Cardiac muscle cell (in vitro differentiated cells and primary cell): ENCODE measurements at regions not wholly inside any gene's neighbourhood (a gene's known extent, or its start where the extent isn't known, plus 50 kb on each side); places are given as distances from the start of the nearest gene placed in this dataset.
A peak's percentile ranks its signal among the peaks of the same experiment; 100 is the strongest.

Source experiments
- DNase-seq, 2 donors: peaks; one replicate each; pipeline versions ENCODE4 v3.0.0 to v3.0.0-alpha.2; 2010 to 2017; ENCODE audit warnings: low read depth in 1 of 2, low spot score in 1 of 2
- H3K27ac ChIP-seq: fragments of 200-600 bp; sonication (generic); 2 replicates; pipeline ENCODE4 v1.5.1; 2016
- H3K27me3 ChIP-seq: fragments of 200-600 bp; sonication (generic); 2 replicates; pipeline ENCODE4 v1.6.0; 2016; ENCODE audit warnings: control low read depth
- H3K36me3 ChIP-seq: fragments of 200-600 bp; sonication (generic); 2 replicates; pipeline ENCODE4 v1.5.1; 2016; ENCODE audit warnings: control low read depth
- H3K4me1 ChIP-seq: fragments of 200-600 bp; sonication (generic); 2 replicates; pipeline ENCODE4 v1.8.1; 2017; ENCODE audit warnings: low read depth, mild to moderate bottlenecking, mixed run types
- H3K4me3 ChIP-seq: fragments of 200-600 bp; sonication (generic); 2 replicates; pipeline ENCODE4 v1.5.1; 2016; ENCODE audit warnings: mild to moderate bottlenecking
- H3K9me3 ChIP-seq: fragments of 200-600 bp; sonication (generic); 2 replicates; pipeline ENCODE4 v1.5.1; 2017; ENCODE audit warnings: low read depth, mild to moderate bottlenecking, control low read depth
- TF ChIP-seq, protein P1 (sequence below): IDR thresholded peaks from 2 replicates; pipeline ENCODE4 v1.5.1; 2012; ENCODE audit warnings: low read depth, mild to moderate bottlenecking, low read length

DNA sequence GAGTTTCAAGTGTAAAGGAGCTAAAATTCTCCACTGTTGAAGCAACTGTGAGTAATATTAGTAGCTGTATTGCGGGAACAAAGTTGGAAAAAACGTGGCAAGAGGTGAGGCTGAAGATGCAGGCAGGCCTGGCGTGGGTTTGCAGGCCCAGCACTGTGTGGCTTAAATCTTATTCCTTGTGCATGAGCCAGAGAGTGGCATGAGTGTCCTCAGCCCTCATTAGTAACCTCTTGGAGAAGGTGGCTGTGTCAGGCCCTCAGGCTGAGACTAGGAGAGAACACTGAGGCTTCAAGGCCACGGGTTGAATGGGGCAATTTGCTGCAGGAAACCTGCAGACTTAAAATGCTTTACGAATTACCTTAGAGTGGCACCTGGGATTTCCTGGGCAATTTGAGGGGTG lies 372.7 kb upstream of the CITED2 start:
- DNase-seq, result no peak
- H3K4me3 ChIP-seq, result no peak overlapping the region
- H3K27ac ChIP-seq, result peak overlapping the region; percentile 36
- TF ChIP-seq, protein P1, sequence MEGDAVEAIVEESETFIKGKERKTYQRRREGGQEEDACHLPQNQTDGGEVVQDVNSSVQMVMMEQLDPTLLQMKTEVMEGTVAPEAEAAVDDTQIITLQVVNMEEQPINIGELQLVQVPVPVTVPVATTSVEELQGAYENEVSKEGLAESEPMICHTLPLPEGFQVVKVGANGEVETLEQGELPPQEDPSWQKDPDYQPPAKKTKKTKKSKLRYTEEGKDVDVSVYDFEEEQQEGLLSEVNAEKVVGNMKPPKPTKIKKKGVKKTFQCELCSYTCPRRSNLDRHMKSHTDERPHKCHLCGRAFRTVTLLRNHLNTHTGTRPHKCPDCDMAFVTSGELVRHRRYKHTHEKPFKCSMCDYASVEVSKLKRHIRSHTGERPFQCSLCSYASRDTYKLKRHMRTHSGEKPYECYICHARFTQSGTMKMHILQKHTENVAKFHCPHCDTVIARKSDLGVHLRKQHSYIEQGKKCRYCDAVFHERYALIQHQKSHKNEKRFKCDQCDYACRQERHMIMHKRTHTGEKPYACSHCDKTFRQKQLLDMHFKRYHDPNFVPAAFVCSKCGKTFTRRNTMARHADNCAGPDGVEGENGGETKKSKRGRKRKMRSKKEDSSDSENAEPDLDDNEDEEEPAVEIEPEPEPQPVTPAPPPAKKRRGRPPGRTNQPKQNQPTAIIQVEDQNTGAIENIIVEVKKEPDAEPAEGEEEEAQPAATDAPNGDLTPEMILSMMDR, result no peak
- no peaks in the 10 kb centered on the region for H3K9me3 ChIP-seq
- no peaks in the 10 kb centered on the region for H3K36me3 ChIP-seq
- peaks cover 26% of the 10 kb centered on the region for H3K4me1 ChIP-seq
- no peaks in the 10 kb centered on the region for H3K27me3 ChIP-seq

DNA sequence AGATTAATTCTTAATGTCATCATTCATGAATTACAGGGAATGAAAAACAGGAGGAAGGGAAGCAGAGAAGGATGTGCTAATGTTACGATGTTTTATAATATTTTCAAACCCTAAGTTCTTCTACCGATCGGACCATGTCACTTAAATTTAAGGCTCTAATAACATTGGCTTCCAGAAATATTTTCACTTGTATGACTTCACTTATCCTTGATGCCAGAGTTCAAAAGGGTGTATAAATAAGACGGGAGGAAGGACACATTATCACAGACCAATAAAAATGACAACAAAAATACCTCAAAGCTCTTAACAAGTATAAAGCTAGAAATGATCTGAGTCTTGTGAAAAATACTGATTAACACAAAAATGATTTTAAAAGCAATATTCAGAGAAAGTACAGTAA lies 370.4 kb upstream of the CITED2 start:
- Histone ChIP-seq H3K27ac (no peak overlapping the region), H3K9me3 (no peaks in the 10 kb centered on the region), H3K27me3 (no peaks in the 10 kb centered on the region), H3K4me3 (no peak overlapping the region), H3K4me1 (peaks cover 15% of the 10 kb centered on the region), H3K36me3 (no peaks in the 10 kb centered on the region)
- no peak for DNase-seq
- TF ChIP-seq, protein P1, result no peak

DNA sequence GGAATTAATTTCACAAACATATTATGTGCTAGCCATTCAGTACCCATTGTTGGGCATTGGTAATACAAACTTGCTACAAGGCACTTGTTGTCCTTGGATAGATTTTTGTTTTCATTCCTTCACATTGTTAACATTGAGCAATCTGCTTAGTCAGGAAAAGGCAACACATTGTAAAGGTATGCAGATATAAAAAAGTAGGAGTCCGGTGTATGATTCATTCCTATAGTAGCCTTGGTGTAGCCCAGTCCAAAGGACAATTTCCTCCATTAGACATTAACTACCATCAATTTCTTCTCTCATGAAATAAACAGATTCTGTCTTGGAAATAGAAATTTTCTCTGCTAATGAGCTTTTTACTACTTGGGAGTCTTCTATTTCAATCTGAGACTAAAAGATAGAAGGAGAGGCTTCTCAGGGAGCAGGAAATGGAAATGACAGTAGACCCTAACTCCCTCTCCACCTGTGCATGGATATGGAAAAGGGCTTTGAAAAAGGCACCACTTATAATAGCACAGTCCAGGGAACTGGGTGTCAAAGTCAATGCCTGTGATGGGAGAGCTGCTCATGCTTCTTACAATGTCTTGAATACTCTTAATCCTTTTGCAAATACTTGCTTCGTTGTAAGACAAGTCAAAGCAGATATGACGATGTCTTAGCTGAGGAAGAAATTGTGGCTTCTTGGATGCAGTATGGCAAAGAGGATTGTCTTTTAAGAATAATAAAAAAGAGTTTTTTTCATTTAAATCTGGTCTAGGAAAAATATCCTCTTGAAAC lies 369.4 kb upstream of the CITED2 start:
- Histone ChIP-seq H3K9me3 (no peaks in the 10 kb centered on the region), H3K27me3 (no peaks in the 10 kb centered on the region), H3K4me3 (no peak overlapping the region), H3K36me3 (no peaks in the 10 kb centered on the region), H3K4me1 (peaks cover 9% of the 10 kb centered on the region), H3K27ac (no peak overlapping the region)
- peak in 1 of 2 donors; percentile 91 for DNase-seq
- TF ChIP-seq, protein P1, result no peak

DNA sequence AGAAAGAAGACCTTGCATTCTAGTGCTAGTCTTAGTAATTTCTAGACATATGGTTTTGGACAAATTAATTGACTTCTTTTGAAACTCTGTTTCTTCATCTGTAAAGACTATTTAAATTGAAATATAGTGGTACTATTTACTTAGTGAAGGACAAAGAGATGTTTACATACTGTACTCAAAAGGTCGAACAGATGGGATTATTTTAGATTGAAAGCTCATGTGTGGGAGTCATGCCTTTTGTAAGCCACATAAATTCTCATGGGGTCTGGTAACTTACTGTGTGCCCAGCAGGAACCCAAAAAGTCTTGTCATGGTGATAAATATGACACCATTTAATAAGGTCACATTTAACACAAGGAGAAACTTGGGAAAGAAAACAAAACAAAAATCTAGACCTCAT lies 368.2 kb upstream of the CITED2 start:
- Histone ChIP-seq H3K27me3 (no peaks in the 10 kb centered on the region), H3K9me3 (no peaks in the 10 kb centered on the region), H3K4me3 (no peak overlapping the region), H3K27ac (no peak overlapping the region), H3K36me3 (no peaks in the 10 kb centered on the region), H3K4me1 (no peaks in the 10 kb centered on the region)
- TF ChIP-seq, protein P1, result no peak
- no peak for DNase-seq

DNA sequence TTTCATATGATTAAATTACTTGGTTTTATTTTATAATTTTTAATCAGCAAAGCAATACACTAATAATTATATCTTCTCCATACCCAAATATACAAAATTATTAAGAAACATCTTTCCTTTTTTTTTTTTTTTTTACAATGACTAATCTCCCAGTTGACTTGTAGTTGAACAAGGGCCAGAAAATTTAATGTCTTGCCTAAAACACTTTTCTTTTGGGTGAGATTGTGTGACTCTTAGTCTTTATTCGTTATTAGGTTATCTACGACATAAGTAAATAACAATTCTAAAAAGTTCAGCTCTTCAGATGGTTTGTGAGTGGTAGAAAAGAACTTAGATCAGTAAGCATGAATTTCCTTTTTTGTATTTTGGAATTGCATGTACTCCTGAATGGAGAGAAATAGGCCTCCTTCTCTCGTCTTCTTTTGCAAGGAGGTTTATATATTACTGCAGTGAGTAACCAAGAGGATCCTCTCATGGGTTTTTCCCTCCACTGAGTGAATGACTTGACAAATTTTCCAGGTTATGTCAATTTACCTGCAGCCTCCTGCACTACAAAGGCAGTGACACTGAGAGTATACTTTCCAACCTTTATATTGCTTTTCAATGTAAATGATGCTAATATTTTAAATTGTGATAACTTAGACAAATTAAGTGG lies 364.5 kb upstream of the CITED2 start:
- no peaks in the 10 kb centered on the region for H3K9me3 ChIP-seq
- H3K27ac ChIP-seq, result no peak overlapping the region
- TF ChIP-seq, protein P1, result no peak
- no peaks in the 10 kb centered on the region for H3K4me1 ChIP-seq
- no peaks in the 10 kb centered on the region for H3K27me3 ChIP-seq
- H3K4me3 ChIP-seq, result no peak overlapping the region
- DNase-seq, result peak in 1 of 2 donors; percentile 47
- no peaks in the 10 kb centered on the region for H3K36me3 ChIP-seq
